ENCODE measurements at regions not wholly inside any gene's neighbourhood (a gene's known extent, or its start where the extent isn't known, plus 50 kb on each side); places are given as distances from the start of the nearest gene placed in this dataset.
"Not testable (repeated sequence)": the region's sequence is repeated elsewhere in the genome, so short reads cannot be mapped to it uniquely, and the experiment has no call there.

DNA sequence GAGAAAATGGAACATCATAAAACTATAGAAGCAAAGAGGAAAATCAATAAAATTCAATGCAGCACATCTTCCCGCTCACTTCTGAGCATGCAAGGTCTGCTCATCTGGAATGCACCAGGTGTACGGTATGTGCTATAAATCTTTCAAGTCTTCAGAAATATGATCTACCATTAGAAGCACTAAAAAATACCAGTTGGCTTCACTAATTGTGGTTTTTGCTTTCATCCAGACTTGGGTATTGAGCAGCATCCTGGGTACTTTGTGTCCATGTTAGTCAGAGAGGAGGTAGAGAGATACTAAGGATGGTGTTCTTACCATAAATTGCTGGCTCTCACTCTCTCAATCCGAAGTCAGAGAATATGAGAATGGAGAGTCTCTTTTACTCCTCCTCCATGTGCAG, 477.1 kb downstream of the PPARGC1A start:
- DNase-seq (ENCODE audit: low spot score) = no peak

DNA sequence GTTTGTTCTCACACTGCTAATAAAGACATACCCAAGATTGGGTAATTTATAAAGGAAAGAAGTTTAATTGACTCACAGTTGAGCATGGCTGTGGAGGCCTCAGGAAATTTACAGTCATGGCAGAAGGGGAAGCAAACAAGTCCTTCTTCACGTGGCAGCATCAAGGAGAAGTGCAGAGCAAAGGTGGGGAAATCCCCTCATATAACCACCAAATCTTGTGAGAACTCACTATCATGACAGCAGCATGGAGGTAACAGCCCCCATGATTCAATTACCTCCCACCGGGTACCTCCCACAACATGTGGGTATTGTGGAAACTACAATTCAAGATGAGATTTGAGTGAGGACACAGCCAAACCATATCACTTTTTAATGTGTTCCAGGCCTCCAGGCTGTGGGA, 480.9 kb downstream of the PPARGC1A start:
- DNase-seq (ENCODE audit: low spot score) = not testable (repeated sequence)

DNA sequence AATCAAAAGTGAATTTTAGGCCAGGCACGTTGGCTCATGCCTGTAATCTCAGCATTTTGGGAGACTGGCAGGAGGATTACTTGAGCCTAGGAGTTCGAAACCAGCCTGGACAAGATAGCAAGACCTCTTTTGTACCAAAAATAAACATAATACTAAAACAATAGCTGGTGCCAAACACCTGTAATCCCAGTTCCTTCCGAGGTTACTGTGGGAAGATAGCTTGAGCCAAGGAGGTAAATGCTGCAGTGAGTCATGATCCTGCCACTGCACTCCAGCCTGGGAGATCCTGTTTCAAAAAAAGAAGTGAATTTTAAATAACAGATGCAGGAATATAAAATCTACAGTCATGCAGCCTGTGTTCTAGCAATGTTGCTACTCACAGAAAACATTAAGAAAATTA, 488.3 kb downstream of the PPARGC1A start:
- DNase-seq (ENCODE audit: low spot score) = no peak

DNA sequence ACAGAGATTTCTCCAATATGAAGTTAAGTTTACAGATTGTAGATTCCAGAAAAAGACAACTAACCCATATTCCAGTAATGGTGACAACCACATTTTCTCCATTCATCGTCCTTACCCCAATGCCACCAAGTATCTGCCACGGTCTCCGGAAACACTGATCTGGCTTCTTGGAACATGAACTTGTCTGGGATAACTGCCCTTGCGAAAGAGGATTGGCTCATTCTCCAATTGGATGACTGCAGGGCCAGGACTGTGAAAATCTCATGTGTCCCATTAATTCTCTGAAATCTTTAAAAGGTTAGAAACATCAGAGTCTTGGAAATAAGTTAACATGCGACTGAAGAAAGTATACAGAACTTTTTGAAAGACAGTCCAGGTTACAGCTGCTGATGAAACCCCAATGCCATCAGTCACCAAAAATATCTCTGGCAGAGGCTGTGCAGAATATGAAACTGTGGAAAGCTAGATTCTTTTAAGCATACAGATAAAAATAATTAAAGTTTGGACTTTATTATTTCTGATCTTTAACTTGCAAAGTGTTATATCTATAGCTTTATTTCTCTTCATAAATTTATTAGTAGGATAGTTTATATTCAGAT, 496.9 kb downstream of the PPARGC1A start:
- DNase-seq (ENCODE audit: low spot score) = no peak

DNA sequence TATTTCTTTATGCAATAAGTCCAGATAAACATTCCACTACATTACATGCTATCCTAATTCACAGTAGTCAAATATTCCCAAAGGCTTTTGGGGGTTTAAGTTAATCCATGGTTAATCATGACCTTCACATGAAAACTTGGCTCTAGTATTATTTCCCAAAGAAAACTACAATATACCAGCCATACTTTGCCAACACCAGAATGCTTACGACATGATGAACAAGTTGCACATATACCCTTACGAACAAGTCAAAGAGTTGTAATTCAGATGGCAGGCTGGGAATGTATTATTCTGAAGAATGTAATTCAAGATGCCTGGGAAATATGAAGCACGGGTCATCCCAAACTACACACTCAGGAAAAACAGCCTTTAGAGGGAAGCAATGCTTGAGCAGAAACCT, 499.6 kb downstream of the PPARGC1A start:
- no peak for DNase-seq (ENCODE audit: low spot score)

DNA sequence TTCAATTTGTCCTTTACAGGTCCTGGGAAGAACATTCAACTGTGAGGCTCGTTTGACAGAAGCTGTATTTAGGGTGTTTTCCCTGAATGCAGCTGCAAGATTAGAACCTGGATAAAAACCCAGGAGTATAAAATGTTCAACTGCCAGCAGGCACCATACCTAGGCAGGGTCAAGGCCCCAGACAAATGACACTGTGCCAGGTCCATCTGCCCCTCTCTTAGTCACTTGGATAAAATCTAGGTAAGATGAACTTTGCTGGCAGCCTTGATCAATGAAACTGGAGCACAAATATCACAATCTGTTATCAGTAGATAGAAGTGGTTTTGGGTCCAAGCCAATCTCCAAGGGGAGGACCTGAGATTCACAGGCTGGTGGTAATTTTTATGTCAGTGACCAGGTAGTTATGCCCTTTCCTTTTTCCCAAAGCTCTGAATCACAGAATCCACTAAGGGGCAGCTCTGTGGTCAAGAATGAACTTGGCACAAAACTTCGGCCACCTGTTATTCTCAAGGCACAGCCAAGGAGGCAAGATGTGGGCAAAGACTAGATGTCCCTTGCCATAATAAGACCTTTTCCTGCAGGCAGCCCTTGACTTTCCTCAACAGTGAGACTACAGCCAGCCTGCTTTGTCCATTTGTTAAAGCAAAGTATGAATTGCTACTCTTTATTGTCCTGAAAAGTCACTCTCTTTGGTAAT, 501.0 kb downstream of the PPARGC1A start:
- no peak for DNase-seq (ENCODE audit: low spot score)

DNA sequence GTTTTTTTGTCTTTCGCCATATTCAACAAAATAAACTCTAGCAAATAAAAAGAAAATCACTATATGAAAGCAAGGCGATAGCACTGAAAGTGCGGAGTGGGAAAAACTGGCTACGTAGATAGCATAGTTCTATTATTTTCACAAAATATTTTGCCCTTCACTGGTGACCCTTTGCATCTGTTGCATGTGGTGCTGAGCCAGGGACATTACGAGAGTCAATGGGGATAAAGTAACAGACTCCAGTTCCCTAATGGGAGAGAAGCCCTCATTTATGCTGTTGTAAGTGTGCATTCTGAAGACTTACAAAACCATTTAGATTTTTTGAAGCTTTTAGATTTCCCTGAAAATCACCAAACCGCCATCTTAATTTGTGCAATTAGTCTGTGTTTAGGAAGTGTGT, 501.6 kb downstream of the PPARGC1A start:
- no peak for DNase-seq (ENCODE audit: low spot score)

DNA sequence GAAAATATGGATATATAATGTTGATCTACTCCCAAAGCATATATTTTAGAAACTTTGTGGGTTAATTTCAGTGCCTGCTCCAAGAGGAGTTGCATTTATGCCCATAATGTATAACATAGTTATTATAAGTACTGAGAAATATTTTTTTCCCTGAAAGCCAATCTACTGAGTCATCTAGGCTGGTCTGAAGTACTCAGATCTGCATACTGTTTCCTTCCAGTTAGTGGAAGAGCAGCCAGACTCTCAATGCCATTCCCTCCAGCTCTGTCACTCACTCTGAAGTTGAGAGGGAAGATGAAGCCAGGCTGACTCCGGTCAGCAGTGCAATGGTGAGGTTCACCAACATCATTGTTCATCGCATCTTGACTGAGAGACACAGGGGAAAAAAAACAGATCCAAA, 505.1 kb downstream of the PPARGC1A start:
- DNase-seq (ENCODE audit: low spot score) = no peak

DNA sequence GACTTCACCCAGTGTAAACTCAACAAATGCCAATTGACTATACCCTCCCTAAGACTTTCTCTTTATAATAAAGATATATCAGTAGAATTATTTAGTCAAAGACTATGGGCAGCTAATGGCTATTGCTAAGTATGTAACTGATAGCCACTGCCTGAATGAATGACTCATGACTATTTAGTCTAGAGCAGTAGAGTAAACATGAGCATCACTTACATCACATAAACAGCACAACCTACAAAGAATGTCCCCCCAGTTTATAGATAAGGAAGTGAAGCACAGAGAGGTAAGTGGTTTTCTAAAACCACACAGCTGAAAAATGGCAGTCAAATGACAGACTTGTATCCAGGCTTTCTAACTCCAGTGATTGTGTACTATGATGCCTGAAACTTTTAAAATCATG, 507.0 kb downstream of the PPARGC1A start:
- DNase-seq (ENCODE audit: low spot score) = no peak

DNA sequence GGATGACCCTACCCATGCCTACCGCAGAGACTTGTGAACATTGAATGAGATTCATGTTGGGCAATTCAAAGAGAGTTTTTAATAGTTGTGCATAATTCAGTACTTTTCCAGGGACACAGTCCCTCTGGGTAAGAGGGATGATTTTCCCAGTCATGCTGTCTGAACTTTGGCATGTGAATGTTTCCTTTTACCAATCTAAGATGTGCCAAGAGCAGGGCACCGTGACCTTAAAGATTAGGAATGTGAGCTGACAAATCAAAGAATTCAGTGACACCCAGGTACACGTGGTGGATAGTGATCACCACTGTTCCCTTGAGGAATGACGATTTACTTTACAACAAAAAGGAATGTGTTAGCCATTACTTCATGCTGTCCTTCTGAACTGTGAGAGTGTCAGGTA, 515.6 kb downstream of the PPARGC1A start:
- no peak for DNase-seq (ENCODE audit: low spot score)

DNA sequence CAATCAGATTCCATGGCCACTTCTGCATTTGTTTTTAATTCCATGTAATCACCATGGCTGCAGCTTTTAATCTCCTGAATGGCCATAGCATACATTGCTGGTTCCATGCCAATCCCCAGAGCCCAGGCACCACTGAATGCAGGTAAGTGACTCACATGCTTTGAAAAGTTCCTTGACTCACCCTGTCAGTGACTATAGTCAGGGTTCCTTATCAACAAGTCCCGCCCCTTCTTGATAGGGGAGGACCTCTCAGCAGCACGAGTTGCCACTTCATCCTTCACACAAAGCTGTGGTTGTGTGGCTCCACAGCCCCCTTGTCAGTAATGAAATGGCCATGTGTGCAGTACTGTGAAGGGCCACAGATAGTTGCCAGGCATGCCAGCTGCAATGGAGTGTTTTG, 516.6 kb downstream of the PPARGC1A start:
- DNase-seq (ENCODE audit: low spot score) = peak; percentile 14

DNA sequence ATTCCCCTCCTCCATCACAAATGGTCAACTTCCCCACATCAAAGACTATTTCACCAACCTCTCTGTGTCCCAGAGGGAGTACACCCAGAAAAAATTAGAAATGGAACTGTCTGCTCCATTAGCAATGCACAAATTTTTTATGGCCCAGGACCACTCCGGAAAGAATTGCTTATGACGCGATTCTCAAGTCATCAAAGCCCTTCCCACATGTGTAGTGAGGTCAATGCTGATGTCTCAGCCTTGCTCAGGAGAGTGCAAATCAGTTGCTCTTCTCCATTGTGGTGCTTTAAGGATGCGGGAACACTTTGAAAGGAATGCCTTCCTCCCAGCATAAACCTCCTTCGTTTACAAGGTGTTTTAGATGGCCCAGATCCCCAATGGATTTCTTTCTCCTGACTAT, 518.3 kb downstream of the PPARGC1A start:
- DNase-seq (ENCODE audit: low spot score) = no peak

DNA sequence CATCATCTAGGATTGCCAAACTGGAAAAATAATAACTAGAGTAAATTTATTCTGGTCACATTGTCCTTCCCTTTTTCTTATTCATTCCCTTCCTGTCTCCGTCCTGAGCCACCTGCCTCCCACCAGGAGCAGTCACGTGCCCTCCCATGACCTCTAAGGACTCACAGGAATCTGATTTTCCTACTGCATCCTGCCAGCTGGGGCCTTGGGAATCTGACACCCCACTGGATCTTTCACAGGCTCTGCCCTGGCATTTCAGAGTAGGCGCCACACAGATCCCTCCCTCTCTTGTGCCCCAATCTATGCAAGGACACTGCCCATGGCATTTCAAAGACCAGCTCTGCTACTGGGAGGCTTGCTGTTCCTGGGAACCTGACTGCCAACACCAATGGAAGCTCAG, 520.5 kb downstream of the PPARGC1A start:
- no peak for DNase-seq (ENCODE audit: low spot score)

DNA sequence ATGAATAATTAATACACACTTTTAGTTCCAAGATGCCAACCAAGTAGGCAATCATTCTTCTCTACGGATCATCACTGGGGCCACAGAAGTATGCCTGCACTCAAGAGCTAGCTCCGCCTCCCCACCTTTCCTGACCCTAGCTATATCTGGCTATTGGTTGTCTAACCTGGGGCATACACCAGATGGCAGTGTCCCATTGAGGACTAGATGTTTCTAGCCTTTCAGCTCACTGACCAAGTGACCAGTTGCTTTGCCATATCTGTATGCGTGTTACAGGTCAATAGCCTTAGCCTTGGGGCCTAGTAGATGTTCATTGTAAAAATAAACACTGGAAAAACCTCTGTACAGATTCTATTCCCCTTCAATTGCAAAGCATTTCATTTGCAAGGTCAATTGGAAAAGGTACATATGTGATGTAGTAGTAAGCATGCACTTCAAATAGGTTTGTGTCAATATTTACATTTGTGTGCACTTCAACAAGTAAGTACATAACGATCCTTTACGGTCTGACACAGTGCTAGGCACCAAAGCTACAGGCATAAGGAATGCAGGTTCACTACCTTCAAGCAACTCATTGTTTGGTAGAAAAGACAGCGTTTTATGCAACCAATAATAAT, 521.7 kb downstream of the PPARGC1A start:
- DNase-seq (ENCODE audit: low spot score) = peak; percentile 30

DNA sequence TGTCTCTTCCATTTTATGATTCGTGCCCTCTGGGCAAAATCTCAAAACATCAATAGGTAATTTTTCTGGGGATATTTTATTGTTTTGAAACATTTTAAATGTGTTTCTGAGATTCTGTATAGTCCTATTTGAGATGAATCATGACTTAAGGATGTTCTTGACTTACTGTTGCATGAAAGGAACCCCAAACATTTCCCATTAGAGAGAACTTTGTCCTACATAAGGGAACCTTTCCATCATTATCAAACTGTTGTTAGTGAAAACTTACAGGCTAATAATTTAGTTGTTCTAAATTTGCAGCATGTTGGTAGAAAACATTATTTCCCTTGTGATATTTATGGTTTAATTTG, 523.3 kb downstream of the PPARGC1A start:
- DNase-seq (ENCODE audit: low spot score) = no peak

DNA sequence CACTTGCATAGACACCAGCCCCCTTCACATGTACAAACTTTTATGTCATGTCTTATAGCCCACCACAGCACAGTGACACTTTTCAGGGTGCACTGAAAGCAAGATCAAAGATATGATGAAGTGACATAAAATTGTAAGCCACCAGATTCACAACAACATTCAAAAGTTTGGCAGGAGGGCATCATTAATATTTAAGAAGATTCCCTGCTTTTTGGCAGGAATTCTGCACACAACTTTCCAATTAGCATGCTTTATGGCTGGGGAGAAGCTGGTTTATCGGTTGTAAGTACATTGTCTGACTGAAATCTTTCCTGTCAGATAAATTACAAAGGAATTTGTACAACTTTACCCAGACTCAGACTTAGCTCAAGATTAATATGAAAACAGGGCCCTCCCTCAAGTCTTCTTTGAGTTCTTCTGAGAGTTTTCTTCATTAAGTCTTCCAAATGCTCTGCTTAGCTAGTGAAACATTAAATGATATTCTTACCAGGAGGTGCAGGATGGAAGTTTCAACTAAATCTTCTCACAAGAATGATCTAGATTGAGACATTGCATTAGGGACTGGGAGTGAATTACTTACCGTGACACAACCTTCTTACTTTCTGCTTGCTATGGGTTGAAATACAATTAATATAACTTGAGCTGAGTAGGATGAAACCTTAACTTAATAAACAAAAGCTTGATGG, 523.8 kb downstream of the PPARGC1A start:
- no peak for DNase-seq (ENCODE audit: low spot score)

DNA sequence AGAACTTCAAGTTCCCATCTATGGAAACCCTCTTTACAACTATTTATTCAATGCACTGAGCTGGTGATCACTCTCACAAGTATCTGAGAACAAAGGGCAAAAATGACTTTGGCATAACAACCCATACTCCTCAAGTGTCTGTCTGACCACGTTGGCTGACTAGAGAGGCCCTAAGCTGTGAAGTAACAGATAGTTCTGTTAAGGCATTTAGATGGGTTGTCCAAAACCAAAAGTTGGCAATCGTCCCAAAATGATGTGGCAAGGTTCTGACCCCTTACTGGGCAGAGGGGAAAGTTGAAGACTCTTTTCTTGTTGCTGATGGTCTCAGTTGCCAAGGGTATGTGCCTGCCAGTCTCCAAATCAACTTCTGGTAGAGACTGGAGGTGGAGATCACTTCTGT, 524.8 kb downstream of the PPARGC1A start:
- DNase-seq (ENCODE audit: low spot score) = no peak

DNA sequence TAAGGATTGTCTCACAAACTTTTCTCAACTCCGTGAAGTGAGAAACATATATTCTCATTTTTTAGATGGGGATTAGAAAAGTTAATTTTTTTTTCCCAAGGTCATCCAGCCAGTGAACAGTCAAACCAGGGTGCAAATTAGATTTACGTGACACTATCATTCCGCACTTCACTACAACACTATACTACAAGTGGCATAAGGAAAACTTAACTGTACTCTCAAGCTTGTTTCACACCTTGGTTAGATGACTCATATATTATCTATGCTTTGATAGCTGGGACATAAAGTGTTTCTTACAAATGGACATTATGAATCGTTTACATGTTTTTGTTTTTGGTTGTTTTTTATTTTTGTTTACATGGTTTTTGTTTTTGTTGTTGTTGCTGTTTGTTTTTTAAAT, 525.7 kb downstream of the PPARGC1A start:
- no peak for DNase-seq (ENCODE audit: low spot score)

DNA sequence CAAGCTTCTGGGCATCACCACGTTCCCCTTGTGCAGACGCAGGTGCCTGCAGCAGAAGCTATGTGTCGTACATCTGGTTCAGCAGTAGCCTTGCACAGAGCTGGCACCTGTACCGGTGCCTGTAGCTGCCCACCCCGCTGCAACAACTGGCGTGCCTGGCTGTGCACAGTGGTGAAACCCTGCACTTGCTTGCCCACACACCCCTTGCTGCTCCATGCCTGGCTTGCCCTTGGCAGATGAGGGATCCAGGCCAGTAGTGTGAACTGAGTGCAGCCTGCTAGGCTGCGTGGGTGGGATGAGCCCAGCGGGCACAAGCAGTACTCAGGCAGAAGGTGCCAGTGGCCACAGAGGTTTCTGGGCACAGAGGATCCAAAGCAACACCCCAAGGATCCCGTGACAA, 528.4 kb downstream of the PPARGC1A start:
- no peak for DNase-seq (ENCODE audit: low spot score)

DNA sequence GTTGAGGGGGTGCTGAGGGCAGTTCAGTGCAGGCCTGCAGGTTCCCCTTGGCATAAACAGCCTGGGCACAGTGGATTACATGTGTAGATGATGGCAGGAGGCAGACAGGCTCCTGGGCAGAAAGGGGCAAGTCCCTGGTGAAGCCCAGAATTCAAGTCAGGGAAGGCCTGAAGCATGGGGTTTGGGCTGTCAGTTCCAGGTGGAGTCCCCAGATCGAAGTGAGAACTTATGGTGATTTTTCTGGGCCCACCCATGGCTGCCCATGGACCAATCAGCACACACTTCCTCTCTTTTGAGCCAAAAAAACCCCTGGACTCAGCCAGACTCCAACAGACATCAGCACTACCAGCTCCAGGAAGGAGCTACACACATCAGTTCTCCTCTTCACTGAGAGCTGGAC, 529.1 kb downstream of the PPARGC1A start:
- DNase-seq (ENCODE audit: low spot score) = no peak

DNA sequence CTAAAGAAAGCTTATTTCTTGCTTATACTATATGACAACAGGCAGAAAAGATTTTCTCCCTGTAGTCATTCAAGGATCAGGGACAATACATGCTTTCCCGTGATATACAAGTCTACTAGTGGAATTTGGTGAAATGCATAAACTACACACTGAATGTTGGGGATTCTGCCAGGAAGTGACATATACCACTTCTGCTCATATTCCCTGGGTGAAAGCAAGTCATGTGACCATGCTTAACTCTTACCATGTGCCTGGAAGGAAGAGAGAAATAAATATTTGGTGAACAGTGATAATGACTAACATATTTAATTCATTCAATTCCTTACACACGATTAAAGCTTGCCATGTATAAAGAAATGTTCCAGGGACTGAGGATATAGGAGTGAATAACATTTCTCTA, 534.6 kb downstream of the PPARGC1A start:
- no peak for DNase-seq (ENCODE audit: low spot score)

DNA sequence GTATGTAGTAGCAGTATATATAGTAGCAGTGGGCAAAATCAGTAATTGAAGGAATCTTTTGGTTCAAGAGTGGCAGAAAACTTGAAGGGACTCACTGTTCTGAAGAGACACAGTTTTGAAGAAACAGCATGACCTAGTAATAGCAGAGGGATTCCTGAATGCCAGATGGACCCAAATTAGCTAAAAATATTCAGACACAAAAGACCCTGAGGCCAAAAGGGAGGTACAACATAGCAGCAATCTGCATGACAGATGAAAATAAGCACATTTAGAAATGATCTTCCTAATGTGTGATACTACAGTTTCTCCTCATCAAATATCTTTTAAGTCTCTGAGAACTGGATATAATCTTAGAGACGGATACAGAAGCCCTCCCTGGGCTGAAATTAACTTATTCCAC, 536.6 kb downstream of the PPARGC1A start:
- no peak for DNase-seq (ENCODE audit: low spot score)

Measured in HT-29 (cell line).